A673 (cell line): ENCODE measurements at regions not wholly inside any gene's neighbourhood (a gene's known extent, or its start where the extent isn't known, plus 50 kb on each side); places are given as distances from the start of the nearest gene placed in this dataset.

Experiments used
- BruUV-seq: library from RNA; stranded (reverse); fragments of 400-500 nt; replicated peaks from 2 replicates; lab custom pipeline; 2021; lab: Mats Ljungman, UMichigan
- CTCF ChIA-PET: fragments of 300-600 bp; sonication (Branson Sonifier 250); formaldehyde crosslinking; loops from one replicate; lab custom pipeline; 2022; ENCODE audit warnings: antibody characterized with exemption; lab: Charles Lee
- POLR2A ChIA-PET: fragments of 300-600 bp; sonication (Branson Sonifier 250); formaldehyde crosslinking; loops from one replicate; lab custom pipeline; 2022; ENCODE audit warnings: antibody characterized with exemption; ENCODE audit not compliant: low non-redundant PET; lab: Charles Lee
- DNase-seq: peaks from one replicate; pipeline ENCODE4 v3.0.0-alpha.2; 2015; ENCODE audit warnings: low spot score
- H3K27ac ChIP-seq: fragments of 200-600 bp; sonication (generic); 2 replicates; pipeline ENCODE4 v1.5.1; 2016; ENCODE audit warnings: mixed run types, low read depth, mild to moderate bottlenecking, mixed read lengths, antibody characterized with exemption, low read length; ENCODE audit not compliant: poor library complexity, severe bottlenecking
- H3K27me3 ChIP-seq: fragments of 200-600 bp; sonication (generic); replicated peaks from 2 replicates; pipeline ENCODE4 v1.6.1; 2017; ENCODE audit warnings: mixed run types, low read depth, mild to moderate bottlenecking, mixed read lengths, antibody characterized with exemption, low read length; ENCODE audit not compliant: insufficient read depth, poor library complexity
- H3K36me3 ChIP-seq: fragments of 200-600 bp; sonication (generic); 2 replicates; pipeline ENCODE4 v1.6.1; 2016; ENCODE audit warnings: mixed run types, mild to moderate bottlenecking, mixed read lengths, antibody characterized with exemption, low read length; ENCODE audit not compliant: insufficient read depth, poor library complexity, severe bottlenecking
- H3K4me1 ChIP-seq: fragments of 200-600 bp; sonication (generic); 2 replicates; pipeline ENCODE4 v1.6.1; 2017; ENCODE audit warnings: mixed run types, mild to moderate bottlenecking, mixed read lengths, antibody characterized with exemption, low read length; ENCODE audit not compliant: insufficient read depth, poor library complexity, severe bottlenecking
- H3K4me3 ChIP-seq: fragments of 200-600 bp; sonication (generic); 2 replicates; pipeline ENCODE4 v1.5.1; 2016; ENCODE audit warnings: low read depth, mixed run types, mild to moderate bottlenecking, mixed read lengths, low read length; ENCODE audit not compliant: poor library complexity, severe bottlenecking
- H3K9me3 ChIP-seq: fragments of 200-600 bp; sonication (generic); 2 replicates; pipeline ENCODE4 v1.6.1; 2016; ENCODE audit warnings: mixed run types, low read depth, mild to moderate bottlenecking, mixed read lengths, antibody characterized with exemption, low read length; ENCODE audit not compliant: poor library complexity, severe bottlenecking
- CTCF ChIP-seq: fragments of 300-800, 200-600 bp; sonication (generic); conservative IDR thresholded peaks from 2 replicates; pipeline ENCODE4 v1.5.1; 2017; ENCODE audit warnings: low read depth, mild to moderate bottlenecking, antibody characterized with exemption, low read length, moderate library complexity, mixed read lengths
- EZH2 ChIP-seq: fragments of 200-600 bp; sonication (generic); IDR thresholded peaks from 2 replicates; pipeline ENCODE4 v1.6.1; 2017; ENCODE audit warnings: borderline replicate concordance, low read depth, mild to moderate bottlenecking, mixed read lengths, antibody characterized with exemption, low read length; ENCODE audit not compliant: poor library complexity, severe bottlenecking
- intact Hi-C: fragments of 100-400 bp; cut with micrococcal nuclease; formaldehyde crosslinking; loops from one replicate; pipeline ENCODE4 v1.10.0; 2022; ENCODE audit not compliant: unreplicated experiment

- no peak for DNase-seq
- POLR2A ChIA-PET: no interaction called here
- H3K27me3 ChIP-seq: no peaks in the 10 kb centered on the region
- TF ChIP-seq EZH2 (no peak), CTCF (no peak)
- no peaks in the 10 kb centered on the region for H3K36me3 ChIP-seq
- H3K4me3 ChIP-seq: no peak overlapping the region
- peaks cover 4% of the 10 kb centered on the region for H3K9me3 ChIP-seq
- H3K27ac ChIP-seq: no peak overlapping the region
- no TSS peak for BruUV-seq
- intact Hi-C loops: no loop called here
- H3K4me1 ChIP-seq: no peaks in the 10 kb centered on the region
- CTCF ChIA-PET: no interaction called here
Measured at GRCh38 chr11:28743061-28743550, 634.9 kb downstream of the METTL15 start.

- Histone ChIP-seq H3K27me3 (no peaks in the 10 kb centered on the region), H3K36me3 (no peaks in the 10 kb centered on the region), H3K9me3 (no peaks in the 10 kb centered on the region), H3K4me1 (no peaks in the 10 kb centered on the region), H3K4me3 (no peak overlapping the region), H3K27ac (no peak overlapping the region)
- CTCF ChIA-PET: no interaction called here
- POLR2A ChIA-PET: no interaction called here
- no peak for DNase-seq
- no peak for TF ChIP-seq EZH2
- TF ChIP-seq CTCF: no peak
- intact Hi-C loops: no loop called here
- BruUV-seq: no TSS peak
Measured at GRCh38 chr11:28739489-28740280, 631.5 kb downstream of the METTL15 start.

- no peaks in the 10 kb centered on the region for H3K4me1 ChIP-seq
- H3K36me3 ChIP-seq: no peaks in the 10 kb centered on the region
- no peak for DNase-seq
- intact Hi-C loops: no loop called here
- H3K27ac ChIP-seq: no peak overlapping the region
- no TSS peak for BruUV-seq
- H3K9me3 ChIP-seq: no peaks in the 10 kb centered on the region
- CTCF ChIA-PET: no interaction called here
- POLR2A ChIA-PET: no interaction called here
- H3K27me3 ChIP-seq: no peaks in the 10 kb centered on the region
- TF ChIP-seq CTCF: no peak
- no peak for TF ChIP-seq EZH2
- no peak overlapping the region for H3K4me3 ChIP-seq
Measured at GRCh38 chr11:28738549-28738948, 630.4 kb downstream of the METTL15 start.
